Stimulated activated CD4-positive, alpha-beta T cell treated with anti-CD3 and anti-CD28 coated beads, Interleukin-2, amount 100 ng/mL, for 48 hours (primary cell): ENCODE measurements at regions not wholly inside any gene's neighbourhood (a gene's known extent, or its start where the extent isn't known, plus 50 kb on each side); places are given as distances from the start of the nearest gene placed in this dataset.
"Not testable (repeated sequence)": the region's sequence is repeated elsewhere in the genome, so short reads cannot be mapped to it uniquely, and the experiment has no call there.

Source experiments
- DNase-seq, 2 donors: peaks; one replicate each; pipeline ENCODE4 v3.0.0-alpha.2; 2020

GRCh38 chr3:125831005-125831750, 137.8 kb upstream of the ROPN1B start:
- not testable (repeated sequence) for DNase-seq

GRCh38 chr3:125835562-125835961, 133.4 kb upstream of the ROPN1B start:
- not testable (repeated sequence) for DNase-seq

DNA sequence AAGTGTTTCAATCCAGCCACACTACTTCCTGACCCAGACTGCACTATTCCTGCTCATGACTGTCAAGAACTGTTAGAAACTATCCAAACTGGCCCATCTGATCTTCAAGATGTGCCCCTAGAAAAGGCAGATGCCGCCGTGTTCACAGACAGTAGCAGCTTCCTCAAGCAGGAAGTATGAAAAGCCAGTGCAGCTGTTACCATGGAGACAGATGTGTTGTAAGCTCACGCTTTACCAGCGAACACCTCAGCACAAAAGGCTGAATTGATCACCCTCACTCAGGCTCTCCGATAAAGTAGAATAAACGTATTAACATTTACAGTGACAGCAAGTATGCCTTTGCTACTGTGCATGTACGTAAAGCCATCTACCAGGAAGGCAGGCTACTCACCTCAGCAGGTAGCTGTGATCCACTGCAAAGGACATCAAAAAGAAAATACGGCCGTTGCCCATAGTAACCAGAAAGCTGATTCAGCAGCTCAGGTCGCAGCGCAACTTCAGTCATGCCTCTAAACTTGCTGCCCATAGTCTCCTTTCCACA, 132.9 kb upstream of the ROPN1B start:
- peak in 1 of 2 donors; percentile 7 for DNase-seq

- not testable (repeated sequence) for DNase-seq
Measured at GRCh38 chr3:125836786-125837185, 132.2 kb upstream of the ROPN1B start.

DNA sequence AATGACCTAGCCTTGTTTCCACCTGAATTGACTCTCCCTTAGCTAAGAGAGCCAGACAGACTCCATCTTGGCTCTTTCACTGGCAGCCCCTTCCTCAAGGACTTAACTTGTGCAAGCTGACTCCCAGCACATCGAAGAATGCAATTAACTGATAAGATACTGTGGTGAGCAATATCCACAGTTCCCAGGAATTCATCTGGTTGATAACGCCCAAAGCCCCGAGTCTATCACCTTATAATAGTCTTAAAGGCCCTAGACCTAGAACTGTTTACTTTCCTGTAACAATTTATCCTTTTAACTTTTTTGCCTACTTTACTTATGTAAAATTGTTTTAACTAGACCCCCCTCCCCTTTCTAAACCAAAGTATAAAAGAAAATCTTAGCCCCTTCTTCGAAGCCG, 130.1 kb upstream of the ROPN1B start:
- DNase-seq = not testable (repeated sequence)

- not testable (repeated sequence) for DNase-seq
Measured at GRCh38 chr3:125840465-125840864, 128.5 kb upstream of the ROPN1B start.

GRCh38 chr3:125847966-125848365, 121.0 kb upstream of the ROPN1B start:
- not testable (repeated sequence) for DNase-seq

- not testable (repeated sequence) for DNase-seq
Measured at GRCh38 chr3:125855006-125855405, 114.0 kb upstream of the ROPN1B start.

DNA sequence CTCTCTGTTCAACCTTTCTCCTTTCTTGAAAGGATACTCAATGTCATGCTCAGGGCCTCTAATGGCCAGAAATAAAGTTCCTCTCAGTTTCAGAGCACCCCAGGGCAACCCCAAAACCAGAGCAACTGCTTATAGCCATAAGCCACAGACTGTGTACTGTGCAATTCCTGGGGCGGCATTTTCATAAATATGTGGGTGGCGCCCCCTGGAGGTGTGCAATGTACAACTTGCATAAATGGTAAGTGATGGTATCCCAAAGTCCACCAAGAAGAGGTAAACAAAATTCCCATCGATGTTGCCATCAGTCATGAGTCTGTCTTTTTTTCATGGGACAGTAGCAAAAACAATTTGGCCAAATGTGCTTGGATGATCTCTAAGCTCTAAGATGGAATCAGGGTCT, 108.4 kb upstream of the ROPN1B start:
- peak in 1 of 2 donors; percentile 15 for DNase-seq

DNA sequence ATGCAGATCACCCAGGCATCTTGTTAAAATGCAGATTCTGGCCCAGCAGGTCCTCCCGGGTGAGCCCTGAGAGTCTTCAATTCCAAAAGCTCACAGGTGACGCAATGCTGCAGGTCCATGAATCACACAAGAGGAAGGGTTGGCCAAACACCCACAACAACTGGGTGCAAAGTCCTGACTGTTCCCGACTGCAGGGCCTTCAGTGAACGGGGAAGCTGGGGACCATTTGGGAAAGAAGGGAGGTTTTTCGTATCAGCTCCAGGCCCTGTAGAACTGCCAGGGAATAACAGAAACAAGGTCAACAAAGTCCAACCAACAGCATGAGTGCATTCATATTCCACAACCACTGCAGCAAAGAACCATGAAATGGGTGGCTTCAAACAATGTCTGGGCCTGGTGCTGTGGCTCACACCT, 106.1 kb upstream of the ROPN1B start:
- DNase-seq = not testable (repeated sequence)

DNA sequence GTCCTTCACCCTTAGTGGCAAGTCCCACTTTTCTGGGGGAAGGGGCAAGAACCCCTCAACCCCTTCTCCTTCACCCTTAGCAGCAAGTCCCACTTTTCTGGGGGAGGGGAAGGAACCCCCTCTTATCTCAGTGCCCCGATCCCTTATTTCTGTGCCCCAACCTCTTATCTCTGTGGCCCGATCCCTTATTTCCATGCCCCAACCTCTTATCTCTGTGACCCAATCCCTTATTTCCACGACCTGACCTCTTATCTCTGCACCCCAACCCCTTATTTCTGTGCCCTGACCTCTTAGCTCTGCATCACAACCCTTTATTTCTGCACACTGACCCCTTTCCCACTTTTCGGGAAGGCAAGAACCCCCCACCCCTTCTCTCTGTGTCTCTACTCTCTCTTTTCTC, 104.4 kb upstream of the ROPN1B start:
- DNase-seq = not testable (repeated sequence)

GRCh38 chr3:125886006-125886405, 83.0 kb upstream of the ROPN1B start:
- not testable (repeated sequence) for DNase-seq

DNA sequence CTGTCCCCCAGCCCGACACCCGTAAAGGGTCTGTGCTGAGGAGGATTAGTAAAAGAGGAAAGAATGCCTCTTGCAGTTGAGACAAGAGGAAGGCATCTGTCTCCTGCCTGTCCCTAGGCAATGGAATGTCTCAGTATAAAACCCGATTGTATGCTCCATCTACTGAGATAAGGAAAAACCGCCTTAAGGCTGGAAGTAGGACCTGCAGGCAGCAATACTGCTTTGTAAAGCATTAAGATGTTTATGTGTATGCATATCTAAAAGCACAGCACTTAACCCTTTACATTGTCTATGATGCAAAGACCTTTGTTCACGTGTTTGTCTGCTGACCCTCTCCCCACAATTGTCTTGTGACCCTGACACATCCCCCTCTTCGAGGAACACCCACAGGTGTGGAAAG, 69.8 kb upstream of the ROPN1B start:
- DNase-seq = not testable (repeated sequence)

DNA sequence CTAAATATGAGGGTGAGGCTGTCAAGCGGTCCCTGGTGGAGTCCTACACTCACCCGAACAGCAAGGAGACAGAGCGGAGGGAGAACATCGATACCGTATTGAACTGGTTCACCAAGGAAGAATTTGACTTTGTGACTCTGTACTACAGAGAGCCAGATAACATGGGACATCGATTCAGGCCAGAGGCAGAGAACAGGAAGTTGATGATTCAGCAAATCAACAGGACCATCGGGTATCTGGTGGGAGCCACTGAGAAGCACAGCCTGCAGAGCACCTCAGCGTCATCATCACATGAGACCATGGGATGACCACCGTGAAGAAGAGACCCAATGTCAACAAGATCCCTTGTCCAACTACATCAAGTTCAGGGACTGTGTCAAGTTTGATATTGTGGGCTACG, 67.5 kb upstream of the ROPN1B start:
- not testable (repeated sequence) for DNase-seq

- DNase-seq = not testable (repeated sequence)
Measured at GRCh38 chr3:125903780-125904455, 65.1 kb upstream of the ROPN1B start.

DNA sequence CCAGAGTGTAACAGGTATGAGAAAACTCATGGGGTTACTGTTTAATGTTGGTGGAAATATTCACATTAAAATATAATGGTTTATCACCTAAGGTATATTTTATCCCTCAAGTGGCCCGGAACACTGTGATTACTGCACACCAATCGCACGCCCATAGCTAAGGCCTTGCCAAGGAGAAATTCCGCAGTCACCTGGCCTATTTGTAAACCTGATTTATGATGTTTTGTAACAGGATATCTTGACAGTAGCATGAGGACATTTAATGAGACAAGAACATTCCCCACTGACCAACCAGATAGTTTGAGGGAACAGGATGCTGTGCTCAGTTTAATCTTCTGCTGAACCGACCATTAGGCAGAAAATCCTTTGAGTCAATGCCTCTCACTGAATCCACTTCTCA, 61.7 kb upstream of the ROPN1B start:
- not testable (repeated sequence) for DNase-seq

DNA sequence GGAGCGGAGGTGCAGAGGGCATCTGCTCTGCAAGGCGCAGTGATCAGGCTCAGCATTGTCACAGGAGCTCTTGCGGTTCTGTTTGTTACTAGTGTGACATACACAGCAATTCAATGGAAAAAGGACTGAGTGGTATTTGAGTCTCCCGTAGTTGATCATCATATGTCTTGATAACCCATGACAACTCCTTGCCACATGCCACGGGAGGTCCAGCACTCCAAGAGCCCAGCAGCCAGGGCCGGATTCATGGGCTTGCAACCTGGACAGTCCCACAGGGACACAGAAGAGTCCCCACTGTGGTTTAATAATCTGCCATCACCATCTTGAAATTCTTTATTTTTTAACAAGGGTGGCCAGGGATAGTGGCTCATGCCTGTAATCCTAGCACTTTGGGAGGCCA, 58.1 kb upstream of the ROPN1B start:
- DNase-seq = not testable (repeated sequence)

DNA sequence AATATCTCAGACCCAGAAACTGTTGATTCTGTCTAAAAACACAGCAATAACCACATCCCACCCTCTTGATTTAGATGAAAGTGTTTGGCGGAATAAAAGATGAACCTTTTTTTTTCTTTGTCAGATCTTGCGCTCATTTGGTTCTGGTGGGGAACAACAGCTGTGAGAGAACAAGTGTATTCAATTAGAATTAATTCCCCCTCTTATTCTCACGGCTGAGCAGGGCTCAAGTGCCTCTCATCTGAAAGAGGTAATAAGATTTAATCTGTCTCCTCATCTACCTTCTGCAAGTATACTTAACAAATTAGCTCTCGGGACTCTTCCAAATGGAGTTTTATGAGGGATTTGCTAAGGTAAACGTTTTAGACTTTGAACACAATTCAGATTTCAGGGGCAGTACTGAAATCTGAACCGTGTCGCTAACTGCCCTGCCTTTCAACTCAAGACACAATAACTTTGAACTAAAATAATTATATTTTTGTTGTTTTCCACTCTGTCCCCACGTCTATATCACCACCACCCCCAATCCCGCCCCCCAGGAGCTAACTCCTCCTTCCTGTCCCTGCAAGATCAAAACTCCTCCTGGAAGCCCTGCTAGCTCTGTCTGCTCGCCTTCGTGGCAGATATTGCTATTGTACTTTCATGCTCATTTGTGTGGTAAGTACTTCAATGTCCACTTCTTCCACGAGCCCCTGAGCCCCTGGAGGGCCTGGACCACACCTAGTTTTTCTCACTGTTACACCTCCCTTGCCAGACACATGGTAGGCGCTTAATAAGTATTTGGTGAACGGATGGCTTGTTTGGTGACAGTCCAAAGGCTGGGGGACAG, 54.2 kb upstream of the ROPN1B start:
- not testable (repeated sequence) for DNase-seq

- DNase-seq = not testable (repeated sequence)
Measured at GRCh38 chr3:125915437-125915787, 53.6 kb upstream of the ROPN1B start.

- peak; percentile 96 to 98 for DNase-seq
Measured at GRCh38 chr3:125915792-125916375, 53.1 kb upstream of the ROPN1B start.

- peak; percentile 86 to 94 for DNase-seq
Measured at GRCh38 chr3:125916376-125916978, 52.5 kb upstream of the ROPN1B start.

GRCh38 chr3:125917020-125917549, 51.9 kb upstream of the ROPN1B start:
- peak; percentile 5 to 6 for DNase-seq
